ENCODE measurements at regions not wholly inside any gene's neighbourhood (a gene's known extent, or its start where the extent isn't known, plus 50 kb on each side); places are given as distances from the start of the nearest gene placed in this dataset.
A peak's percentile ranks its signal among the peaks of the same experiment; 100 is the strongest.

DNA sequence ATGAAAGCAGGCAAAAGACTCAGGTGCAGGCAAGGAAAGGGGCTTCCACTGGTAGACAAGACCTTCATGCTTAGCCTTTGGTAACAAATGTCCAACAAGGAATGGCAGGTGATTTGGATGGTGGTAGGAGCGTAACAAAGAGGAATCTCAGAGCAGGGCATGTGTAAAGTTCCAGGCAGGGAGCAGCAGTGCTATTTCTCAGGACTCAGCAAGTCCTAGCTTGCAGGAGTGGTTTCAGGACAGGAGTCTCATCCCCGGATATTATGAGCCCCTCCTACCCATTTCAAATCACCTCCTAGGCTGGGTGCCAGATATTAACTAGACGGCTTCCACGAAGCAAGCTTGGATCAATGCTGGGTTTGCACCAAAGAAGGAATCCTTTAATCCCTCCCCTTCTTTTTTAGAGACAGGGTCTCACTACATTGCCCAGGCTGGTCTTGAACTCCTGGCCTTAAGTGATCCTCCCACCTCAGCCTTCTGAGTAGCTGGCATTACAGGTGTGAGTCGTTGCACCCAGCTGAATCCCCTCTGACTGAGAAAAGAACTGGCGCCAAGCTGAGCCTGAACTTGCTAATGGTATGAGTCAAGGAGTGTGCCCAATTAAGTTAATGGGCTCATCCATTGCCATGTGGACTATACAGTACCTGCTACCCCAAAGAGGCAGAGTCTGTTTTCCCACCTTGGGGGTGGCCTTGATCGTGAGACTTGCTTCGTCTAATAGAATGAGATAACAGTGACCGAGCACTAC, 190.3 kb downstream of the ARL4C start:
- DNase-seq (ENCODE audit: low spot score), result no peak

GRCh38 chr2:234305846-234306245, 191.0 kb downstream of the ARL4C start:
- DNase-seq (ENCODE audit: low spot score), result no peak

GRCh38 chr2:234304950-234305349, 191.9 kb downstream of the ARL4C start:
- DNase-seq (ENCODE audit: low spot score), result no peak

DNA sequence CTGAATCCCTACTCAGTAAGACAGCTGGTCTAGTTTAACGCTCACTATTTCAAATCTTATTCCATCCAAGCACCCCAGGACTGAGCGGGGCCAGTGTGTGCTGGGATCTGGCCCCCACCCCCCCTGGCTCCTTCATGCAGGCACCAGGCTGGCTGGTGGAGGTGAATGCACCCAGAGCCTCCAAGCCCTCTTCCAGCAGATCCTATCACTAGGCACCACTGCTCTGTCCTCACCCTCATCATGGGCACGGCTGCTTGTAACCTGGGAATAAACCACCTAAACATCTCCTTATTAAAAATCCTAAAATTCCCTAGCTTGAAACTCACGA, 194.3 kb downstream of the ARL4C start:
- no peak for DNase-seq (ENCODE audit: low spot score)

DNA sequence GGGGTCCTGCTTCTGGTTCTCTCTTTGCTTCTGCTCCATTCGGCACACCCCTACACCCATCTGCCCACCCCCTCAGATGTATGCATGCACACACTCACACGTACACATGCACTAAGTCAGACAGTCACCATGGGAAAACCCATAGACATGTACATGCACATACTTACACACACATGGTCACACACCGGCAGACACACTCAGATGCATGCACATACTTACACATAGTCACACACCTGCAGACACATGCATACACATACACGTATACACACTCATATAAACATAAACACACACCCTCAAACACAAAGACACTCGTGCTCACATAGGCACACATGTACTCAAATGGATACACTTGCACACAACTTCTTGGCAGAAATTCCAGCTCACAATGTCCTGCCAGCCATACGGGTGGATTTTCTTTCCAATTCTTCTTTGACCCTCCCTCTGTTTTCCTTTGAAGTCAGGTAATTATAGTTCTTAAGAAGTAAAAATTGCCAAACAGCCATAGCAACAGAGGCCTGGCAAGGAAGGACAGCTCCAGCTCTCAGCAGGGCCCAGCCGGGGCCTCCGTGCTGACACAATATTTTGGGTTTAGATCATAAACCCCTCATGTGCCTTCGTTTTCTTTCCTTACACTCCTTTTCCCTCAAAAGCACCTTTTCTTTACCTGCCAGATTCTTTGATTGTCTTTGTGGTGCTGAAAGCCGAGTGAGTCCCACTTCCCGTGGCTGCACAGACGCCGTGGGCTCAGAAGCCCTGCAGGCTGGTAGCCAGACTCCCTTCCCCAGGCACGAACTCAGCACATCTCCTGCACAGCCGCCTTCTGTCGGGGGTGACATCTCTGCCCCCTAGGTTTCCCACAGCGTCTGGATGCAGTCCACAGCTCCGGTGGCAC, 195.7 kb downstream of the ARL4C start:
- no peak for DNase-seq (ENCODE audit: low spot score)

DNA sequence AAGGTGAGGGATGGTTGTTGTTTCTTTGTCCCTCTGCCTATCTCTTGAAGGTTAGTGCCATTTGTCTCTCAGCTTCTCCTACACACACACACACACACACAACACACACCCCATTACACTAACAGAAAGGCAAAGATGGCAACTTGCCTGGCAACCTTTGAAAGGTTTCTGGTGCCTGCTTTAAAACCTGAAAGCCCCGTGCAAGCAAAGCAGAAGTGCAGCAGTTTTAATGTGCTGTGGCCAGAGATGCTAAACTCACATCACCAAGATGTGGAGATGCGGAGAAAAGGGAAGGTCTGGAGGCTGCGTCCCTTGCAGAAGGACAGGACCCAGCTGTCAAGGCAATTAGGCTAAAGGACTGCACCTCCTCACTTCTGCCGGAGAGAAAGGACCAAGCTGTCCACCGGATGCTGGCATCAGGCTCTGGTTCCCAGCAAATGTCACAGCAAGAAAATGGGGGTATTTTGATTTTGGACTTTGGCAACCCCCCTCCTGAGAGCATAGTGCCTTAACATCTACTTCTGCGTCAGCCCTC, 196.4 kb downstream of the ARL4C start:
- no peak for DNase-seq (ENCODE audit: low spot score)

- no peak for DNase-seq (ENCODE audit: low spot score)
Measured at GRCh38 chr2:234298918-234299317, 198.0 kb downstream of the ARL4C start.

DNA sequence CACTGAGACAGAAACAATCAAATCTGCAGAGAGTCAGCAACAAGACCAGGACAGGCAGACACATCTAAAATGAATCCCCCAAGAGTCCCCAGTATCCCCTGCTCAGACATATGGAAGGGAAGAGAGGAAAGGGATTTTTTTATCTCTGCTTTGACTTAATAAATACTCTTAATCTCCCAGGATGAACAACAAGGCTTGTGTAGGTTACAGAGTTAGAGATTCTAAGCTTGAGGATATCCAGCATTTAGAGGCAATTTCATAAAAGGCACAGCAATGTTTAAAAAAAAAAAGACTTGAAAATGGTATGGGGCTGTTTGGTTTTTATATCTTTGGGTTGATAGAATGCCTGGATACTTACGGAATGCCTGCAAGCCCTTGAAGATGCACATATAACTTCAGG, 199.9 kb downstream of the ARL4C start:
- DNase-seq (ENCODE audit: low spot score), result no peak

- no peak for DNase-seq (ENCODE audit: low spot score)
Measured at GRCh38 chr2:234293973-234294372, 202.9 kb downstream of the ARL4C start.

DNA sequence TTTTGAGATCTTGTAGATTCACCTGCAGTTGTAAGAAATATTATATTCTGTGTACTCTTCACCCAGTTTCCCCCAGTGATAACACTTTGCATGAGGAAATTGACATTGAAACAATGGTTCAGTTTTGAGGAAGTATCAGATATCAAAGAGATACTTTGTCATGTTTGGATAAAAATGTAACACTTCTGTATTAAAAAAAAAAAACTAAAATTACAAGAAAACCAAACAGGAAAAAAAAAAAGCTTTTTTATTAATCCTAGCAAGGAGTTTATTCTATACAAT, 204.0 kb downstream of the ARL4C start:
- no peak for DNase-seq (ENCODE audit: low spot score)

DNA sequence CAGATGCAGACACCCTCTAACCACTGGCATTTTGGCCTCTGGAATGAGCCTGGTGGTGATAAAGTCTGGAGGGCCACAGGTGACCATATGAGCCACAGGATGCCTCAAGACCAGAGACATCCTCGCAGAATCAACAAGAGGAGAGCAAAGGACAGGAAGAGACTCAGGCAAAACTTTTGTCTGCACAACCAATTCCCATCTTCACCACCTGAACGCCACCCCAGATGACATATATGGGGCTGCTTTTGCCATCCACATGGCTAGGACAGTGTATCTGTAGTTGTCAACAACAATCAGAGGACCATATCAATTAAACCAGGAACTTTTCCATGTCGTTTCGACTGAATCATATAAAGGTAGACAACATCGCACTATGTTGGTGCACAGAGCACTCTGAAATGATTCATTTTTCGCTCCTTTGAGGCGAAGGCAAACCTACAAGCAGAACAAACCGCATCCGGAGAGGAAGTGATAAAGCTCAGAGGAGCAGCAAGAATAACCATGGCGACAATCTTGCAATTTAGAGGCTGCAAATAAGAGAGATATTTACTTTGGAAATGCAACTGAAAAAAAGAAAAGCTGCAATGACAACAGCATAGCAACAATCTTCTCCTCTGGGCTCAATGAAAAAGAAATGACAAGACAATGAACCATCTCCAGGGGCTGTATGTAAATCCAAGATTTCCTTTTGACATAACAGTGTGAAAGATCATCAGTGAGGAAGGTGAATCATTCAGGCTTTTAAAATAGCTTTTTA, 204.5 kb downstream of the ARL4C start:
- DNase-seq (ENCODE audit: low spot score), result peak; percentile 94

- DNase-seq (ENCODE audit: low spot score), result peak; percentile 75
Measured at GRCh38 chr2:234291765-234292204, 205.1 kb downstream of the ARL4C start.

DNA sequence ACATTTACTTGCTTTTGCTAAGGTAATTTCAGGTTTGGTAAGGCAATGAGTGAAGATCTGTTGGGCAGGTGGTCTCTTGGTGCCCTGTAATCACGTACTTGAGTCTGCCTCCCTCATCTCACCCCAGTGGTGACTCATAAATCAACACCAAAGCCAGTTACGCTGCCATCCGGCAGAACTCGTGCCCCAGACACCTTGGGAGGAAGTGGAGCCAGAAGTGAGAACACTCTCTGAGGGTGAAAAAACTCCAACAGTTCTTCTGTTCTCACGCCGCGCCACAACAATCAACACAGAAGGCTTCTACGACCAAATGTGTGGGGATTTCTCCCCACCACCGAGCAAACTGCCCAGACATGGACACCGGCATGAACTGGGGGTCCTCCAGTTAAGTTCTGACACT, 206.2 kb downstream of the ARL4C start:
- peak; percentile 94 for DNase-seq (ENCODE audit: low spot score)

DNA sequence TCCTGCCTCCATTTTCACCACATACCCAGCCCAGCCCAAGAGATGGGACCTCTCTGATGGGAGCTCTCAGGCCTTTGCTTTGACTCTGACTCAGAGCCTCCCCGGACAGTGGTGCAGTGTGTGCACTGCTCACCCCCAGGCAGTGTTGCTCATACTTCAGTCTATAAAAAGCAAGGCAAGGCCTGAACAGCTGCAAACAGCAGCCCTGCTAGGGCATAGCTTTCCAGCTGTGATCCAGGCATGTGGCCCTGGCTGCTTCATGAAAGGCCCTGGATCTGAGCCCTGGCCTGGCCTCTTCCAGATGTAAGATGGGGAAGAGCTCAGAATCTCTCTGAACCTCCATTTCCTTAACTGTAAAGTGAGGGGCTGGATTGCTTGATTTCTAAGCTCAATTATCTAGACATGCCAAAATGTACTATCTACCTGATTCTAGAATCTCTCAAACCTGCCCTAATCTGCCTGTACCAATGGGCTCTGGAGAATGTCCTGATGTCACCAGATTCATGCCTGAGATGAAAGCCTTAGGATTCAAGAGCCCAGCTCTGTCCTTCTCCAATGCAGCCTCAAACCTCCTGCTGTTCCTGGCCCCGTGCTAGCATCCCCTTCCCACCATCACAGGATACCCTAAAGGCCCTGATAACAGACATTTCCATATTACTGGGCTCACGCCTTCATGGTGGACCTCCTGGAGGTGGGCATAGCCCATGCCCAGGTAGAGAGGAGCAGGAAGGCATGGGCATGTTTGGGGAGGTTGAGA, 206.9 kb downstream of the ARL4C start:
- peak; percentile 58 for DNase-seq (ENCODE audit: low spot score)

GRCh38 chr2:234288974-234289455, 207.9 kb downstream of the ARL4C start:
- peak; percentile 79 for DNase-seq (ENCODE audit: low spot score)

GRCh38 chr2:234287650-234288049, 209.2 kb downstream of the ARL4C start:
- no peak for DNase-seq (ENCODE audit: low spot score)

GRCh38 chr2:234286956-234287355, 209.9 kb downstream of the ARL4C start:
- no peak for DNase-seq (ENCODE audit: low spot score)

GRCh38 chr2:234286118-234286598, 210.7 kb downstream of the ARL4C start:
- DNase-seq (ENCODE audit: low spot score), result peak; percentile 48

GRCh38 chr2:234285541-234285940, 211.3 kb downstream of the ARL4C start:
- DNase-seq (ENCODE audit: low spot score), result no peak

GRCh38 chr2:234279637-234280036, 217.2 kb downstream of the ARL4C start:
- DNase-seq (ENCODE audit: low spot score), result no peak

DNA sequence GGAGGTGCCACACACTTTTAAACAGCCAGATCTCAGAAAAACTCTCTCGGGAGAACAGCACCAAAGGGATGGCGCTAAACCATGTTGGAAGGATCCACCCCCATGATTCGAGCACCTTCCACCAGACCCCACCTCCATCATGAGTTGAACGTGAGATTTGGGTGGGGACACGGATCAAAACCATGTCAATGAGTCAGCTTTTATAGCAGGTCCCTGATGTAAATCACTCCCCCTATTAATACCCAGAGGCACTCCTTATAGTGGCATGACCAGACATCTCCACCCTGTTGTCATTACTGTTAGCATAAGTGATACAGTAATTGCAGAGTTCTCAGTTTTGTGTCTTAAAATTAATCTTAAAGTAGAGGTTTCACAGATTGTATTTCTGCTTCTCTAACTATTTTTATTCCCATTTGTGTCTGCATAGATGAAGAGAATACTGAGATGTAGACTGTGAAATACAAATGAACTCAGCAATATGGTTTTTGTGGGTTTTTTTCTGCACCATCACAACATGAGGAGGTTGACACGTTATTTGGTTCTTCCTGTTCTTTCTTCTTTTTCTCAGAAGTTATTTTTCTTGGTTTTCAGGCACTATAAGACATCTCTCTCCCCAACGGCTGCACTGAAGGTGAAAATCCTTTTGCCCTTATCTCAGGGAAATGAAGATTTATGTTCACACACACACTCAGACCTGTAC, 218.2 kb downstream of the ARL4C start:
- DNase-seq (ENCODE audit: low spot score), result peak; percentile 74
